NCI-H1694 treated with DMSO at 0.1 percent for 48 hours (cell line): ENCODE measurements at regions not wholly inside any gene's neighbourhood (a gene's known extent, or its start where the extent isn't known, plus 50 kb on each side); places are given as distances from the start of the nearest gene placed in this dataset.
"Not testable (repeated sequence)": the region's sequence is repeated elsewhere in the genome, so short reads cannot be mapped to it uniquely, and the experiment has no call there.

Source experiments
- DNase-seq: peaks from one replicate; lab custom pipeline; 2025; lab: John Stamatoyannopoulos, UW

DNA sequence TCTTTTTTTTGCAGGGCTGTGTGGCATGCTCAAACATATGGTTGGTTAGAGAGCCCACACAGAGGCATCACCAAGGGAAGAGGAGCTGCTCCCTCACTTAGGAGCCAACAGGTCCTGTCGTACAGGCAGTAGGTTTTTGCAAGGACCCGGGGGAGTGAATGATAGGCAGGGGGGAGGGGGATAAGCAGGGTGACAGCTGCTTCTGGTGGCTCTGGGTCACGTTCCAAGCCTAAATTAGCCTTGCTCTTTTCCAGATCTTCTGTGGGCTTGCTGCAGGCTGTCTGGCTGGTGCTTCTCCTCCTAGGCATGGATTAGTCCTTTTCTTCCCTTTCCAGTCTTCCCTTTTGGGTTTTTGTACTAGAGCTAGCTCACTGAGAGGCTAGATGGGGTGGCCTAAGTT lies 117.7 kb upstream of the PODXL start:
- DNase-seq: peak; percentile 59

GRCh38 chr7:131673576-131673975 lies 117.1 kb upstream of the PODXL start:
- DNase-seq: no peak

DNA sequence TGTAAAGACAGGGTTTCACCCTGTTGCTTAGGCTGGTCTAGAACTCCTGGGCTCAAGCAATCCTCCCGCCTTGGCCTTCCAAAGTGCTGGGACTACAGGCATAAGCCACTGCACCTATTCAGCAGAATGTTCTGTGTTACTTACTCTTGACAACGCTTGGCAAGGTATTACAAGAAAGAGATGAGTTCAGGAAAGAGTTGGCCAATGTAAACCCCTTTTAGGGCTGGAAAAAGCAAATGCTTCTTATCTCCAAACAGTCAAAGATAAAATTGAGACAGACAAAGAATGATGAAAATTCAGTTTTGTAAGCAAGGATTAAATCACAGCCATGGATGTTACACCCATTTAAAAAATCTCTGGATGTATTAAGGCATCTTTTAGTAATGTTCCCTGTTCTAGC lies 114.0 kb upstream of the PODXL start:
- no peak for DNase-seq

- no peak for DNase-seq
These were observed 111.3 kb upstream of the PODXL start for GRCh38 chr7:131667699-131668098.

GRCh38 chr7:131665021-131665420 lies 108.6 kb upstream of the PODXL start:
- no peak for DNase-seq

DNA sequence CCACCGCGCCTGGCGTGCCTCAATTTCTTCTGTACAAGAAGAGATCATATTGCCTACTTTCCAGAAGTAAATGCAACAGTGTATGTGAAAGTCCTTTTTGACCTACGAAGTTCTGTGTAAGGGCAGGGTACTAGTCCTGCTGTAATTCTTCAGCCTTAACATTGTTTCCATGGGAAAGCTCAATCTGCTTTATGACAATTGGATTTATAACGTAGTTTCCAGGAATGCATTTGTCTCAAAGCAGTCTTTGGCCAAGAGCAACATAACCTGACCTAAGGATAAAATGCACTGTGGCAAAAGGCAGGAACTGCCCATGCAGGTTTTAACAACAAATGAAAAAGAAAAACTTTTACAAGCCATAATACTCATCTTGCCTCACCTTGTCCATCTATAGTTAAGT lies 108.1 kb upstream of the PODXL start:
- DNase-seq: no peak

DNA sequence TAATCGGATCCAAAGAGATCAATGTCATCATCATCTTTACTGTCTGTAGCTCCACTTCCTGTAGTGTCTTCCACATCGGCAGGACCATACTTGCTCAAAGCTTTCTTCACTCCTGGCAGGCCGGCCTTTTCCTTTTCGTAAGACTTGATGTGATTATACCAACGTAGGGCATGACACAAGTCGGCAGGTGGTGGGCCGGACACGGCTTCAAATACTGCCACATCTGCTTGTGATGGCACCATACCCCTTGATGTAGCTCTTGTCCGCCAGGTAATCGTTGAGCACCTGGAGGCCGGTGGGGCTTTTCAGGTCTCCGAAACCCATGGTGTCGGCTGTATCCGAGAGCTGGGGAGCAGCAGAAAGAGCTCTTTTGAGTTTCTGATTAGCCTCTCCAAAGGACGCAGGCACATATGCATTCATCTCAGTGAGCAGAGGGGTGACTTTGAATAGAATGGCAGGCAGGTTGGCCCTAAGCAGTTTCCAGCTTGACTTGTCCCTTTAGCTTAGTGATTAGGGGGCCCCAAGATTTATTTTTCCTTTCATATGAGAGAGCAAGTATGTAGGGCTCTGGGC lies 106.0 kb upstream of the PODXL start:
- not testable (repeated sequence) for DNase-seq

DNA sequence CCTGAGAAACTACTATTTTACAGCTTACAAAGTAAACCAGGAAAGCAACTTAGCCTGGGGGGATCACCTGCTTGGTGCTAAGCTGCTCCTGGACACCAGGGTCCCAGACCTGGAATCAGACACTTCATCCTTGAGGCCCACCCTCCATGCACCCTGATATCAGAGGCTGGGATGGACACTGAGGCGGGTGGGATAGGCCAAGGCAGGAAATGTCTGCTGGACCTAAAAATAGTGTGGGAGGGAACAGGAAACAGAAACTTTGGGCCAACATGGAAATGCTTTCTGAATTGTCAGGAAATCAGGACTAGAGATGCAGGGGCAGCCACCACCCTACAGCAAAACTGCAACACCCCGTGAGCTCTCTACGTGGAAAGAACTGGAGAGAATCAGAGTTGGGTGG lies 101.5 kb upstream of the PODXL start:
- DNase-seq: no peak

GRCh38 chr7:131656980-131657723 lies 100.7 kb upstream of the PODXL start:
- no peak for DNase-seq

DNA sequence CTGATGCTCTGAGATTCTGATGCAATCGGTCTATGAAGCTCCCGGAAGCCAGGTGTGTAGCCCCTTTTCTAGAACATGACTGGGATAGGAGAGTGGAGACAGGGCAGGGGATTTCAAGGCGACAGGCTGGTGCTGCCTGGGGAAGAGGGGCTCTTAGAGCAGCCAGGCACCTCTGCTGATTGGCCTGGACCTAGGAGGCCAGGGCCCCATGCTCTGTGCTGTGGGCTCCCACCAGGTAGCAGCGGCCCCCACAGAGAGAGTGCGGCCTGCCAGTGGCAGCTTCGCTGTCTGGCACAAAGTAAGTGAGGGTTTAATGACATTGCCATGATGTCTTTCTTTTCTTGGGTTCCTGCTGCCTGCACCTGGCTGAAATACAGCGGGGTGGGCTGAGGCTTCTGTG lies 99.4 kb upstream of the PODXL start:
- DNase-seq: no peak

DNA sequence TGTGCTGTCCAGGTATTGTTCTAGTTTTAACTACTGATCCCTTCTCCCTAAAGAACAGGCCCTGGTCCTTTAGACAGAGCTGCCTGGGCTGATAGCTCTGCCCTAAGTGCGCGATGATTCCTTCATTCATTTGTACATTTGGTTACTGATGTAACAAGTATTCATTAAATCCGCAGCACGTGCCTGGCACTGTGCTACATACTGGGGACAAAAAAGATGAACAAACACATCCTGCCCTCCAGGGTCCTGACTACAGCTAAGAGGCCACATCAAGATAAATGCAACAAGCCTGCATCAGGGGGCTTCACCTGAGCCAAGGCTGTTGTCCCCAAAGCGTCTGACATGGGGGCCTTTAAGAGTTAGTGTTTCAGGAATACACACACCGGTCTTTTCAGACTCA lies 99.0 kb upstream of the PODXL start:
- DNase-seq: no peak

- peak; percentile 76 for DNase-seq
These were observed 98.4 kb upstream of the PODXL start for GRCh38 chr7:131654668-131655326.

DNA sequence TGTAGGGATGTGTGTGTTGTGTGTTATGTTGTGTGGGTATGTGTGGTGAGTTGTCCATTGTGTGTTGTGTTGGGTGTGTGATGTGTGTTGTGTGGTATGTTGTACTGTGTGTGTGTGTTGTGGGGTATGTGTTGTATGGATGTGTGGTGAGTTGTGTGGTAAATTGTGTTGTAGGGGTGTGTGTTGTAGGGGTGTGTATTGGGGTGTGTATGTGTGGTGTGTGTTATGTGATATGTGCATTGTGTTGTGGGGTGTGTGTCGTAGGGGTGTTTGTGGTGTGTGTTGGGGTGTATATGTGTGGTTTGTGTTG lies 97.8 kb upstream of the PODXL start:
- DNase-seq: no peak

GRCh38 chr7:131653418-131654248 lies 97.2 kb upstream of the PODXL start:
- no peak for DNase-seq

GRCh38 chr7:131652934-131653333 lies 96.5 kb upstream of the PODXL start:
- no peak for DNase-seq

- DNase-seq: no peak
These were observed 95.8 kb upstream of the PODXL start for GRCh38 chr7:131652194-131652593.

DNA sequence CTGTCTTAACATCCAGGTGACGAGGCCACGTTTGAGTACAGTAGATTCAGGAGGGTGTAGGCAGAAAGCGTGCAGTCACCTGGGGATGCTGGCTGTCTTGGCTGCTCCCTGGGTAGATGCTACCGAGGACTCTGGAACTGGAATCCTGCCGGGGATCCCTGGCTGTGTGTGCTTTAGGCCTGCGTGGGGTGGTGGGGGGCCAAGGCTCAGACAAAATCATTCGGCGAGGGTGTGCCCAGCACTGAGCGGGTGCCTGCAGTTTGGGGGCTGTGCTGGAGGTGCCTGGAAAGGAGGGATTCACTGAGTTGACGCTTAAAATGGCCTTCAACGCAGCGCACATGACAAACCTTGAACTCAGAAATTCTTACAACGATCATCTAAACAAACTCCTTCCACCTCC lies 93.5 kb upstream of the PODXL start:
- no peak for DNase-seq

GRCh38 chr7:131649003-131649541 lies 92.6 kb upstream of the PODXL start:
- DNase-seq: no peak

DNA sequence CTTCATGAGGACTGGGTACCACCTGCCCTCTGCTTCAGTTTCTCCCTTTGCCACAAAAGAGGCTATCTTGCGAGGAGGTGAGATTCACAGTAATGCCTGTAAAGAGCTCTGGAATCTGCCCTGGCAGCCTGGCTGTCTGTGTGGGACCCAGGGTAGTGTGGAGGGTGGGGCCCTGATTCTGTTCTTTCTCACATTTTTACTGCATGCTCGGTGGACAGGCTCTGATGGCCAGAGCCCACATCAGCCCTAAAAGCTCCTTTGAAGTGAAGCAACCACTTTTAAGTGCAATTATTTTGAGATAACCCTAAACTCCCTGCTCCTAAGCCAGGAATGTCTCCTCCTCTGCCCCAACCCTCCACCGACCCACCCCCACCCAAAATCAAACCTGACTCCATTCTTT lies 92.1 kb upstream of the PODXL start:
- no peak for DNase-seq

- no peak for DNase-seq
These were observed 89.8 kb upstream of the PODXL start for GRCh38 chr7:131646203-131646602.

- no peak for DNase-seq
These were observed 86.0 kb upstream of the PODXL start for GRCh38 chr7:131642429-131642828.

- DNase-seq: no peak
These were observed 84.3 kb upstream of the PODXL start for GRCh38 chr7:131640686-131641085.
